ENCODE measurements at regions not wholly inside any gene's neighbourhood (a gene's known extent, or its start where the extent isn't known, plus 50 kb on each side); places are given as distances from the start of the nearest gene placed in this dataset.
"Not testable (repeated sequence)": the region's sequence is repeated elsewhere in the genome, so short reads cannot be mapped to it uniquely, and the experiment has no call there.

GRCh38 chr13:78105656-78106055 is 187.0 kb upstream of the EDNRB start:
- DNase-seq (ENCODE audit: low spot score in 2 of 2) (no peak), ATAC-seq (no peak)
- Mint-ChIP-seq H3K9me3 (peaks cover 0 to 4% of the 10 kb centered on the region in 2 donors), H3K36me3 (no peaks in the 10 kb centered on the region), H3K27ac (no peak overlapping the region)

GRCh38 chr13:78103936-78104335 is 185.3 kb upstream of the EDNRB start:
- H3K36me3 Mint-ChIP-seq, result no peaks in the 10 kb centered on the region
- DNase-seq (ENCODE audit: low spot score in 2 of 2) (no peak), ATAC-seq (no peak)
- H3K9me3 Mint-ChIP-seq, result no peaks in the 10 kb centered on the region
- no peak overlapping the region for H3K27ac Mint-ChIP-seq

GRCh38 chr13:78102741-78103140 is 184.1 kb upstream of the EDNRB start:
- no peak for ATAC-seq
- H3K36me3 Mint-ChIP-seq, result no peaks in the 10 kb centered on the region
- H3K9me3 Mint-ChIP-seq, result no peaks in the 10 kb centered on the region
- no peak overlapping the region for H3K27ac Mint-ChIP-seq
- no peak for DNase-seq (ENCODE audit: low spot score in 2 of 2)

- Mint-ChIP-seq H3K27ac (no peak overlapping the region), H3K36me3 (no peaks in the 10 kb centered on the region), H3K9me3 (no peaks in the 10 kb centered on the region)
- DNase-seq (ENCODE audit: low spot score in 2 of 2), result no peak
- no peak for ATAC-seq
These were observed 183.6 kb upstream of the EDNRB start for GRCh38 chr13:78102121-78102677.

GRCh38 chr13:78100486-78100885 is 181.9 kb upstream of the EDNRB start:
- Mint-ChIP-seq H3K9me3 (no peaks in the 10 kb centered on the region), H3K27ac (no peak overlapping the region), H3K36me3 (no peaks in the 10 kb centered on the region)
- no peak for ATAC-seq
- DNase-seq (ENCODE audit: low spot score in 2 of 2), result no peak

- DNase-seq (ENCODE audit: low spot score in 2 of 2) (no peak), ATAC-seq (no peak)
- H3K36me3 Mint-ChIP-seq, result no peaks in the 10 kb centered on the region
- no peaks in the 10 kb centered on the region for H3K9me3 Mint-ChIP-seq
- no peak overlapping the region for H3K27ac Mint-ChIP-seq
These were observed 179.6 kb upstream of the EDNRB start for GRCh38 chr13:78098249-78098648.

- ATAC-seq (no peak), DNase-seq (ENCODE audit: low spot score in 2 of 2) (no peak)
- Mint-ChIP-seq H3K36me3 (no peaks in the 10 kb centered on the region), H3K27ac (no peak overlapping the region), H3K9me3 (peaks cover under 1% of the 10 kb centered on the region in 2 donors)
These were observed 177.6 kb upstream of the EDNRB start for GRCh38 chr13:78096221-78096620.

- H3K9me3 Mint-ChIP-seq, result peaks cover 4 to 12% of the 10 kb centered on the region in 2 donors
- ATAC-seq (no peak), DNase-seq (ENCODE audit: low spot score in 2 of 2) (no peak)
- H3K27ac Mint-ChIP-seq, result no peak overlapping the region
- H3K36me3 Mint-ChIP-seq, result peaks cover 0 to under 1% of the 10 kb centered on the region in 2 donors
These were observed 169.5 kb upstream of the EDNRB start for GRCh38 chr13:78087966-78088678.

- ATAC-seq (no peak), DNase-seq (ENCODE audit: low spot score in 2 of 2) (no peak)
- peaks cover 0 to 12% of the 10 kb centered on the region in 2 donors for H3K36me3 Mint-ChIP-seq
- no peak overlapping the region for H3K27ac Mint-ChIP-seq
- H3K9me3 Mint-ChIP-seq, result peaks cover 9 to 20% of the 10 kb centered on the region in 2 donors
These were observed 167.0 kb upstream of the EDNRB start for GRCh38 chr13:78085434-78086225.

GRCh38 chr13:78084401-78084800 is 165.8 kb upstream of the EDNRB start:
- peaks cover 0 to 12% of the 10 kb centered on the region in 2 donors for H3K36me3 Mint-ChIP-seq
- no peak for DNase-seq (ENCODE audit: low spot score in 2 of 2)
- no peak overlapping the region for H3K27ac Mint-ChIP-seq
- ATAC-seq, result no peak
- peaks cover 9 to 15% of the 10 kb centered on the region in 2 donors for H3K9me3 Mint-ChIP-seq

- DNase-seq (ENCODE audit: low spot score in 2 of 2) (no peak), ATAC-seq (no peak)
- Mint-ChIP-seq H3K27ac (no peak overlapping the region), H3K9me3 (peaks cover 9 to 15% of the 10 kb centered on the region in 2 donors), H3K36me3 (peaks cover 0 to 12% of the 10 kb centered on the region in 2 donors)
These were observed 159.5 kb upstream of the EDNRB start for GRCh38 chr13:78078168-78078567.

- DNase-seq (ENCODE audit: low spot score in 2 of 2), result no peak
- ATAC-seq, result no peak
- Mint-ChIP-seq H3K36me3 (no peaks in the 10 kb centered on the region), H3K9me3 (peaks cover 0 to 4% of the 10 kb centered on the region in 2 donors), H3K27ac (no peak overlapping the region)
These were observed 148.7 kb upstream of the EDNRB start for GRCh38 chr13:78067290-78067689.

- H3K27ac Mint-ChIP-seq, result no peak overlapping the region
- no peaks in the 10 kb centered on the region for H3K36me3 Mint-ChIP-seq
- DNase-seq (ENCODE audit: low spot score in 2 of 2), result no peak
- no peak for ATAC-seq
- peaks cover 0 to 4% of the 10 kb centered on the region in 2 donors for H3K9me3 Mint-ChIP-seq
These were observed 146.5 kb upstream of the EDNRB start for GRCh38 chr13:78065141-78065540.

GRCh38 chr13:78061806-78062205 is 143.2 kb upstream of the EDNRB start:
- peaks cover under 1 to 4% of the 10 kb centered on the region in 2 donors for H3K9me3 Mint-ChIP-seq
- ATAC-seq, result no peak
- H3K36me3 Mint-ChIP-seq, result no peaks in the 10 kb centered on the region
- DNase-seq (ENCODE audit: low spot score in 2 of 2), result no peak
- no peak overlapping the region for H3K27ac Mint-ChIP-seq

GRCh38 chr13:78060966-78061365 is 142.3 kb upstream of the EDNRB start:
- ATAC-seq (no peak), DNase-seq (ENCODE audit: low spot score in 2 of 2) (no peak)
- H3K36me3 Mint-ChIP-seq, result peaks cover 0 to 7% of the 10 kb centered on the region in 2 donors
- peaks cover 9 to 10% of the 10 kb centered on the region in 2 donors for H3K9me3 Mint-ChIP-seq
- H3K27ac Mint-ChIP-seq, result no peak overlapping the region

- H3K27ac Mint-ChIP-seq; H3K9me3 Mint-ChIP-seq; H3K36me3 Mint-ChIP-seq; ATAC-seq; DNase-seq (ENCODE audit: low spot score in 2 of 2): not testable (repeated sequence)
These were observed 138.2 kb upstream of the EDNRB start for GRCh38 chr13:78056865-78057264.

GRCh38 chr13:78054157-78054556 is 135.5 kb upstream of the EDNRB start:
- H3K9me3 Mint-ChIP-seq, result peaks cover 6 to 9% of the 10 kb centered on the region in 2 donors
- no peak for ATAC-seq
- H3K27ac Mint-ChIP-seq, result no peak overlapping the region
- peaks cover 0 to 7% of the 10 kb centered on the region in 2 donors for H3K36me3 Mint-ChIP-seq
- no peak for DNase-seq (ENCODE audit: low spot score in 2 of 2)

Measured in activated naive CD4-positive, alpha-beta T cell treated with anti-CD3 and anti-CD28 coated beads, Interleukin-2, amount 50 U/mL, for 72 hours (primary cell).